ENCODE measurements at regions not wholly inside any gene's neighbourhood (a gene's known extent, or its start where the extent isn't known, plus 50 kb on each side); places are given as distances from the start of the nearest gene placed in this dataset.

- POLR2A ChIA-PET (ENCODE audit: low non-redundant PET), result no interaction called here
- H3K27ac ChIP-seq, result no peak overlapping the region
- TF ChIP-seq CTCF (conservative IDR thresholded peaks at IDR 0.05; ENCODE audit: low read depth), result no peak
- no peak for DNase-seq (ENCODE audit: low spot score)
- CTCF ChIA-PET, result interaction anchor here (0.6 kb wide), 1 partner anchor 1376 kb away, joined by 3 read pairs; no protein-coding TSS in a partner anchor
Measured at GRCh38 chr10:94205396-94205831, 157.3 kb downstream of the NOC3L start.

GRCh38 chr10:94206176-94206575 is 156.6 kb downstream of the NOC3L start:
- POLR2A ChIA-PET (ENCODE audit: low non-redundant PET), result no interaction called here
- CTCF ChIA-PET, result interaction anchor here (0.5 to 0.6 kb wide), 2 partner anchors 286 to 1377 kb away, joined by 3 read pairs; no protein-coding TSS in a partner anchor
- no peak for TF ChIP-seq CTCF (conservative IDR thresholded peaks at IDR 0.05; ENCODE audit: low read depth)
- H3K27ac ChIP-seq, result no peak overlapping the region
- no peak for DNase-seq (ENCODE audit: low spot score)

GRCh38 chr10:94208315-94208714 is 154.4 kb downstream of the NOC3L start:
- H3K27ac ChIP-seq, result no peak overlapping the region
- no peak for TF ChIP-seq CTCF (conservative IDR thresholded peaks at IDR 0.05; ENCODE audit: low read depth)
- POLR2A ChIA-PET (ENCODE audit: low non-redundant PET), result no interaction called here
- DNase-seq (ENCODE audit: low spot score), result no peak
- CTCF ChIA-PET, result interaction anchor here (0.7 kb wide), 1 partner anchor 52 kb away, joined by 3 read pairs; no protein-coding TSS in a partner anchor

GRCh38 chr10:94210440-94211168 is 152.1 kb downstream of the NOC3L start:
- no peak for DNase-seq (ENCODE audit: low spot score)
- ChIA-PET POLR2A (ENCODE audit: low non-redundant PET) (no interaction called here), CTCF (no interaction called here)
- H3K27ac ChIP-seq, result no peak overlapping the region
- no peak for TF ChIP-seq CTCF (conservative IDR thresholded peaks at IDR 0.05; ENCODE audit: low read depth)

GRCh38 chr10:94211169-94211510 is 151.6 kb downstream of the NOC3L start:
- ChIA-PET POLR2A (ENCODE audit: low non-redundant PET) (no interaction called here), CTCF (no interaction called here)
- no peak overlapping the region for H3K27ac ChIP-seq
- no peak for DNase-seq (ENCODE audit: low spot score)
- no peak for TF ChIP-seq CTCF (conservative IDR thresholded peaks at IDR 0.05; ENCODE audit: low read depth)

- ChIA-PET POLR2A (ENCODE audit: low non-redundant PET) (no interaction called here), CTCF (interaction anchor here (0.7 kb wide), 1 partner anchor 338 kb away, joined by 3 read pairs; no protein-coding TSS in a partner anchor)
- H3K27ac ChIP-seq, result no peak overlapping the region
- DNase-seq (ENCODE audit: low spot score), result no peak
- no peak for TF ChIP-seq CTCF (conservative IDR thresholded peaks at IDR 0.05; ENCODE audit: low read depth)
Measured at GRCh38 chr10:94213001-94213530, 149.7 kb downstream of the NOC3L start.

Data from RWPE1 (cell line).